B cell (primary cell): ENCODE measurements at regions not wholly inside any gene's neighbourhood (a gene's known extent, or its start where the extent isn't known, plus 50 kb on each side); places are given as distances from the start of the nearest gene placed in this dataset.

Source experiments
- ATAC-seq: fragments of 200-7000 bp; cut with Tn5 transposase; one replicate; pipeline ENCODE4 v1.10.0; 2021; ENCODE audit warnings: low read depth, mild to moderate bottlenecking, moderate number of reproducible peaks, moderate library complexity
- CTCF ChIA-PET: fragments of 350-600 bp; sonication (Branson Sonifier 250); formaldehyde crosslinking; loops from one replicate; lab custom pipeline; 2021; ENCODE audit warnings: antibody characterized with exemption, inconsistent platforms; lab: Charles Lee
- POLR2A ChIA-PET: fragments of 350-600 bp; sonication (Branson Sonifier 250); formaldehyde crosslinking; loops from one replicate; lab custom pipeline; 2021; ENCODE audit warnings: antibody characterized with exemption; lab: Charles Lee
- DNase-seq: peaks from one replicate; pipeline ENCODE4 v3.0.0; 2013
- H2AFZ ChIP-seq: 2 replicates; pipeline ENCODE4 v1.6.1; 2012; ENCODE audit warnings: mild to moderate bottlenecking, low read depth, low read length; ENCODE audit not compliant: insufficient read depth, poor library complexity, severe bottlenecking
- H3K27ac ChIP-seq, 2 donors: 1 replicate in 1 of 2; 2 replicates in 1 of 2; pipeline ENCODE4 v1.5.1; 2012 to 2013; ENCODE audit warnings: low read length in 2 of 2, mild to moderate bottlenecking in 2 of 2, moderate library complexity in 1 of 2
- H3K27me3 ChIP-seq, 4 experiments: fragments of 200-600 bp in 1 of 4; sonication (generic) in 1 of 4; replicated peaks in 1 of 4; 1 replicate in 2 of 4; 2 replicates in 2 of 4; pipeline versions ENCODE4 v1.6.1 to v1.7.0; 2013 to 2016; ENCODE audit warnings: low read length in 3 of 4, mild to moderate bottlenecking in 2 of 4, mixed read lengths in 1 of 4, moderate library complexity in 1 of 4; ENCODE audit not compliant: insufficient read depth in 4 of 4, control insufficient read depth in 3 of 4; ENCODE audit errors: control extremely low read depth in 1 of 4
- H3K36me3 ChIP-seq, 2 experiments: replicated peaks in 1 of 2; 1 replicate in 1 of 2; 2 replicates in 1 of 2; pipeline versions ENCODE4 v1.6.1 to v1.7.1; 2013; ENCODE audit warnings: low read length in 1 of 2; ENCODE audit not compliant: insufficient read depth in 2 of 2, control insufficient read depth in 1 of 2; ENCODE audit errors: control extremely low read depth in 1 of 2, extremely low read depth in 1 of 2
- H3K4me1 ChIP-seq, 2 donors: fragments of 200-600 bp in 1 of 2; sonication (generic) in 1 of 2; 1 replicate in 1 of 2; 2 replicates in 1 of 2; pipeline versions ENCODE4 v1.5.1 to v1.6.1; 2013 to 2017; ENCODE audit warnings: low read length in 2 of 2; ENCODE audit not compliant: control insufficient read depth in 2 of 2, insufficient read depth in 2 of 2
- H3K4me2 ChIP-seq: replicated peaks from 2 replicates; pipeline ENCODE3; 2012; ENCODE audit warnings: mild to moderate bottlenecking, low read depth, low read length; ENCODE audit not compliant: poor library complexity, severe bottlenecking
- H3K4me3 ChIP-seq, 5 experiments: fragments of 200-600 bp in 1 of 5; sonication (generic) in 1 of 5; 1 replicate in 3 of 5; 2 replicates in 2 of 5; pipeline versions ENCODE4 v1.5.1 to v1.7.0; 2011 to 2016; ENCODE audit warnings: low read length in 4 of 5, mild to moderate bottlenecking in 4 of 5, low read depth in 2 of 5, control low read depth in 1 of 5, moderate library complexity in 1 of 5; ENCODE audit not compliant: insufficient read depth in 1 of 5; ENCODE audit errors: control extremely low read depth in 1 of 5, extremely low read depth in 1 of 5
- H3K79me2 ChIP-seq: fragments of 200-600 bp; sonication (generic); one replicate; pipeline ENCODE4 v1.6.0; 2016; ENCODE audit warnings: low read length; ENCODE audit not compliant: control insufficient read depth, insufficient read depth
- H3K9ac ChIP-seq: fragments of 200-600 bp; sonication (generic); 2 replicates; pipeline ENCODE4 v1.6.1; 2017; ENCODE audit warnings: mild to moderate bottlenecking, low read length, moderate library complexity
- H3K9me3 ChIP-seq, 3 donors: one replicate each; pipeline versions ENCODE4 v1.6.1 to v1.7.1; 2013; ENCODE audit warnings: low read length in 2 of 3; ENCODE audit not compliant: control insufficient read depth in 2 of 3, insufficient read depth in 1 of 3; ENCODE audit errors: control extremely low read depth in 1 of 3
- H4K20me1 ChIP-seq: 2 replicates; pipeline ENCODE4 v1.6.0; 2012; ENCODE audit warnings: mild to moderate bottlenecking, low read length; ENCODE audit not compliant: insufficient read depth, control insufficient read depth, poor library complexity, severe bottlenecking
- H3K27ac Mint-ChIP-seq: one replicate; pipeline ENCODE4 v1.8.0; 2021; ENCODE audit warnings: mixed read lengths
- H3K27me3 Mint-ChIP-seq: one replicate; pipeline ENCODE4 v1.8.0; 2021; ENCODE audit warnings: mixed read lengths
- H3K4me1 Mint-ChIP-seq: one replicate; pipeline ENCODE4 v1.8.0; 2021; ENCODE audit warnings: mixed read lengths
- H3K4me3 Mint-ChIP-seq: one replicate; pipeline ENCODE4 v1.8.0; 2021; ENCODE audit warnings: mixed read lengths
- H3K9me3 Mint-ChIP-seq: one replicate; pipeline ENCODE4 v1.8.0; 2022; ENCODE audit warnings: mixed read lengths; ENCODE audit not compliant: insufficient read depth
- EZH2 ChIP-seq: IDR thresholded peaks from 2 replicates; pipeline ENCODE4 v1.6.1; 2012; ENCODE audit warnings: borderline replicate concordance, low read depth, mild to moderate bottlenecking, moderate library complexity, low read length; ENCODE audit not compliant: insufficient read depth, poor library complexity, severe bottlenecking
- WGBS: methylation state at CpG from one replicate; pipeline ENCODE4 v1.1.5; 2013; ENCODE audit warnings: missing lambda C conversion rate; ENCODE audit not compliant: insufficient coverage; 5-methylcytosine and 5-hydroxymethylcytosine counted together
- intact Hi-C: fragments of 100-400 bp; cut with micrococcal nuclease; formaldehyde crosslinking; loops from one replicate; pipeline ENCODE4 v1.10.0; 2022
- TF ChIP-seq, protein P1 (sequence below): fragments of 200-600 bp; IDR thresholded peaks from one replicate; pipeline ENCODE4 v1.8.0; 2022; ENCODE audit warnings: antibody characterized with exemption, mild to moderate bottlenecking

DNA sequence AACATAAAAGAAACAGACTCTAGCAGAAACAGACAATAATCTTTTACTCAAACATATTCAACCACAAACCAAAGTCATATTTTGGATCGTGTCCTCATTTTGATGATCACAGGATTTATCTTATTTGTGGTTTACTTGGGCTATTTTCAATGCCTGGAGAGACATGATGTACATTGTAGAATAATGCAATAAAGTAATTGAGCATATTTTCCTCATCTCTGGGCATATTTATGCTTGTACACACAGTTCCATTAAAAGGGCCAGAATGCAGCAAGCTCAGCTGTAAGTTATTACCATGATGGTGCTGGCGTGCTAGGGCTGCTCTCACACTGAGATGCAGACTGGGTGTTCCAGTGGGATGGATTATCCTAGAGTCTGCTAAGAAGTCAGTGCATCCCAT lies 456.7 kb downstream of the TLE4 start:
- no peaks in the 10 kb centered on the region for H3K27me3 Mint-ChIP-seq
- Histone ChIP-seq H3K79me2 (no peaks in the 10 kb centered on the region), H3K27ac (no peak overlapping the region), H3K4me3 (no peak overlapping the region), H3K4me1 (peaks cover 0 to 7% of the 10 kb centered on the region in 2 donors), H3K9me3 (peaks cover 0 to 8% (median 1%) of the 10 kb centered on the region in 3 donors), H3K27me3 (no peaks in the 10 kb centered on the region), H4K20me1 (no peaks in the 10 kb centered on the region), H2AFZ (no peak overlapping the region), H3K9ac (no peak overlapping the region), H3K36me3 (no peaks in the 10 kb centered on the region), H3K4me2 (no peak overlapping the region)
- peaks cover 8% of the 10 kb centered on the region for H3K4me1 Mint-ChIP-seq
- peaks cover under 1% of the 10 kb centered on the region for H3K9me3 Mint-ChIP-seq
- H3K4me3 Mint-ChIP-seq, result no peak overlapping the region
- TF ChIP-seq, protein P1, sequence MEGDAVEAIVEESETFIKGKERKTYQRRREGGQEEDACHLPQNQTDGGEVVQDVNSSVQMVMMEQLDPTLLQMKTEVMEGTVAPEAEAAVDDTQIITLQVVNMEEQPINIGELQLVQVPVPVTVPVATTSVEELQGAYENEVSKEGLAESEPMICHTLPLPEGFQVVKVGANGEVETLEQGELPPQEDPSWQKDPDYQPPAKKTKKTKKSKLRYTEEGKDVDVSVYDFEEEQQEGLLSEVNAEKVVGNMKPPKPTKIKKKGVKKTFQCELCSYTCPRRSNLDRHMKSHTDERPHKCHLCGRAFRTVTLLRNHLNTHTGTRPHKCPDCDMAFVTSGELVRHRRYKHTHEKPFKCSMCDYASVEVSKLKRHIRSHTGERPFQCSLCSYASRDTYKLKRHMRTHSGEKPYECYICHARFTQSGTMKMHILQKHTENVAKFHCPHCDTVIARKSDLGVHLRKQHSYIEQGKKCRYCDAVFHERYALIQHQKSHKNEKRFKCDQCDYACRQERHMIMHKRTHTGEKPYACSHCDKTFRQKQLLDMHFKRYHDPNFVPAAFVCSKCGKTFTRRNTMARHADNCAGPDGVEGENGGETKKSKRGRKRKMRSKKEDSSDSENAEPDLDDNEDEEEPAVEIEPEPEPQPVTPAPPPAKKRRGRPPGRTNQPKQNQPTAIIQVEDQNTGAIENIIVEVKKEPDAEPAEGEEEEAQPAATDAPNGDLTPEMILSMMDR, result no peak
- TF ChIP-seq EZH2, result no peak
- ChIA-PET POLR2A (no interaction called here), CTCF (no interaction called here)
- intact Hi-C loops, result no loop called here
- 90% methylated on average over 1 of the region's 2 CpGs for WGBS
- DNase-seq (no peak), ATAC-seq (no peak)
- no peak overlapping the region for H3K27ac Mint-ChIP-seq

DNA sequence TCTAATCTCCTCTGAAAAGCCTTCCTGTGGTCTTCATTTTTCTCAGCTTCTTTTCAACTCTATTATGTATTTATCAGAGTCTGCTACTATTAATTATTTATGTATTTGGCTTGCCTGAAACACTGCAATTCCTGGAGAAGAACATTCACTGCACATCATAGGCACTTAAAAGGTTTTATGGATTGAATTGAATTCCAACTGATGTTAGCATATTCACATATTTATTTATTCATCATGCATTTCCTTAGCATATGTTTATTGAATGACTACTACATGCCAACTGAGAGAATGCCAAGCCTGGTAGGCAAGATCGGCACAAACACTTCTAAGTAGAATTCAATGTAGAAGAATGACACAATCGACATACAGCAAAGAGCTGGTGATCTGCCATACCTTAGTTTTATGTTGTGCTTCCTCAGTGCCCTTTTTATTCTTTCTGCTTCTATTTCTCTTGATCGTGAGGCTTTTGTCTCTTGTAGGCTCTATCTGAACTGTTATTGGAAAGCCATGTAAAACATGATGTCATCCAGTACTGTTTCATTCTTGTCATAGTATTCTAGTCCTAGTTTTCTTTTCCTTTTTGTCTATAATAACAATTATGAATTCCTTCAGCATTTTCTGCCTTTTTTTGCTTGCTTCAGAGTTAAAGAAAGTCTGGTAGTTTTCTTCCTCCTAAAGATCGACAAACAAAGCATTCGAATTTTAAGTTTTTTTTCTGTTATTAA lies 454.2 kb downstream of the TLE4 start:
- Histone ChIP-seq H2AFZ (no peak overlapping the region), H3K9ac (no peak overlapping the region), H3K9me3 (no peaks in the 10 kb centered on the region), H3K27me3 (no peaks in the 10 kb centered on the region), H3K36me3 (no peaks in the 10 kb centered on the region), H3K79me2 (no peaks in the 10 kb centered on the region), H3K4me1 (peaks cover 0 to 7% of the 10 kb centered on the region in 2 donors), H3K4me3 (no peak overlapping the region), H3K27ac (no peak overlapping the region), H4K20me1 (no peaks in the 10 kb centered on the region), H3K4me2 (no peak overlapping the region)
- intact Hi-C loops, result no loop called here
- no CpG with 5 or more reads among the region's 5 CpGs for WGBS
- POLR2A ChIA-PET, result no interaction called here
- no peak for ATAC-seq
- DNase-seq, result no peak
- Mint-ChIP-seq H3K9me3 (no peaks in the 10 kb centered on the region), H3K4me1 (peaks cover 8% of the 10 kb centered on the region), H3K27me3 (no peaks in the 10 kb centered on the region), H3K27ac (no peak overlapping the region), H3K4me3 (no peak overlapping the region)
- TF ChIP-seq, protein P1, result no peak
- TF ChIP-seq EZH2, result no peak
- CTCF ChIA-PET, result no interaction called here
